Myocyte (in vitro differentiated cells): ENCODE measurements at regions not wholly inside any gene's neighbourhood (a gene's known extent, or its start where the extent isn't known, plus 50 kb on each side); places are given as distances from the start of the nearest gene placed in this dataset.

ENCODE experiments used
- DNase-seq: peaks from one replicate; pipeline ENCODE4 v3.0.0-alpha.2; 2012; ENCODE audit warnings: low read depth

- DNase-seq = peak; percentile 97
Observed at GRCh38 chr16:79677799-79678530, 77.4 kb upstream of the MAF start.

GRCh38 chr16:79673635-79674034, 73.1 kb upstream of the MAF start:
- DNase-seq = no peak

- peak; percentile 58 for DNase-seq
Observed at GRCh38 chr16:79672524-79672923, 72.0 kb upstream of the MAF start.

DNA sequence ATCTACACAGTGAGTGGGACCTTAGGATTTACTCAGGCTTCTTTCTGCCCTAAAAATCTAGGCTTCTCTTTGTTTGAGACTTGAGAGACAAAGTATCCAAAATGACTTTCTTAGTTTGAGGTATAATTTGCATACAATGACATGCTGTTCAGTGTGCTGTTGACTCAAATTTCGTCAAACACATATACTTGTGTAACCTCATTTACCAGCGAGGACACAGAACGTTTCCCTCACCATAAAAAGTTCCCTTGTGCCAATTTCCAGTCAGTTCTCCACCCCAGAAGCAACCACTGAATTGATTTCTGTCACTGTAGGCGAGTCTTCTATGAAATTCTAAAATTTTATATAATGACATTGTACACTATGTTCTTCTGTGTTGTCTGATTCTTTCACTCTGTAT, 68.0 kb upstream of the MAF start:
- DNase-seq = no peak

- no peak for DNase-seq
Observed at GRCh38 chr16:79665970-79666369, 65.4 kb upstream of the MAF start.

DNA sequence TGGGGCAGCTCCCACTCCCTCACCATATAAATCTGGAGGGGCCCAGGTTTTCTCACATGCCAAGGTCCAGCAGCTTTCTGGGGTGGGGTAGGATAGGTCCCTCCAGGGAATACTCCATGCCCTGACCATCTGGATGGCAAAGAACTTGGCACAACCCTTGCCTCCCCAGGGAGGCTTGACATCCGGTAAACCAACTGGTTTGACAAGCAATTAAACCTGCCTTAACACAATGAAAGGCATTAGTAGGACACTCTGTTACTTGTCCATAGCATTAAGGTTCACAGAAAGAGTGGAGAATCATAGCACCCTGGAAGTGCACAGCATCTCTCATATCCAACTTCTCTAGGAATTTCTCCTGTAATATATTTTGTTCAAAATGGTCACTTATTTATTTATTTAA, 63.9 kb upstream of the MAF start:
- DNase-seq = no peak

DNA sequence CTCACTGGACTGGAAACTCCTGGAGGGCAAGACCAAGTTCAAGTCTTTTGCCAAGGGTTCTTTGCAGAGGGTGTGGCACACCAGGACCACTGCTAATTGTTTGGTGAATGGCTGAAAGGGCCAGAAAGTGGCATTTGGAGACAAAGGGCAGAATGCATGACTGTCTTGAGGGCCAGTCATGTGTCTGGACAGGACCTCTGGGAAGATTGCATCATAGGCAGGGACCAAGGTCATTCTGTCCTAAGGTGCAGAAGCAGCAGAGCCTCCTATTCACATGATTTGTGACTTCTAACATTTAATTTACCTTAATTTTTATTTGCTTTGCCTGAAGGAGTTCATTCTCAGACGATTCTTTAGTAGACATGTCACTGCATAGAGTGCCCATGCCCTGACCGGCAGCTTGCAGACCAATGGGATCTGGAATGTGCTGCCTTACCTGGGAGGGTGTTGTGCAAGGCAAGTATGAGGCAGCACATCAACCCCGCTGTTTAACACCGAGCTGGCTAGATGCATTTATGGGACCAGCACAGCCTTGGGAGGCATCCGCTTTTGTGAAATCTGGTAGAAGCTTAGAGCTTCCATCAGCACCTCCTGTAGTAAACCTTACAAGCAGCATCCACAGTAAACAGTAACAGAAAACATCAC, 62.3 kb upstream of the MAF start:
- no peak for DNase-seq

- no peak for DNase-seq
Observed at GRCh38 chr16:79662122-79662521, 61.6 kb upstream of the MAF start.

GRCh38 chr16:79661578-79661977, 61.0 kb upstream of the MAF start:
- DNase-seq = no peak

- no peak for DNase-seq
Observed at GRCh38 chr16:79659344-79659743, 58.8 kb upstream of the MAF start.

DNA sequence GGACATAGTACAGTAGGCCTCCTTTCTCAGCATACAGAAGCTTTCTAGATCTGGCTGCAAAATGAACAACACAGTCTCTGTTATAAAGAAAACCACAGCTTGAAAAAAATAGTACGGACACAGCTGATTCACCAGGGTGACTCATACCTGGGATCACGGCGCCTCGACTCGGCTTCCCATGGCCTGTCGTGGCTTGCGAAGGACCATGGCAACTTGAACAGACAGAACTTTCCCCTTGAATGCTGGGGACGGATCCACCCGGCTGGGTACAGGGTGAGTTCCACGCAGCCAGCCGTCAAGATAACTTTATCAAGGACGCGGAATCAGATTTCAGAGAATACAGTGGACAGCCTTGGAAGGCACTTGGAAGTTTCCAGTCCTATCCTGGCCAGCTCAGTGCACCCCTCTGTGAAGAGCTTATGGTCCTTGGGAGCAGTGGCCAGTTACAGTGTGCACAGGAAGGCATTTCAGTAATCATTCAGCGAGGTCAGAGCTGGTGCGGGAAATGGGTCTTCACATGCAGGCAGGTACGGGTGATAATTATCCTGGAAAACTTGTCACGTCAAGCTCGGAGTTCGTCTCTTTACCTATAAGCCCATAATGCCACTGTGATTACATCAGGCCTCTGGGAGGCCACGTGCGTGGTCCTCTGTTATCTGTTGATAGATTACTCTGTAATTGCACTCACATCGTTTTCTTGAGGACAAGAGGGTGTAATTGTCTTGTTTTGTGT, 57.9 kb upstream of the MAF start:
- DNase-seq = peak; percentile 93

GRCh38 chr16:79656553-79657115, 56.1 kb upstream of the MAF start:
- DNase-seq = peak; percentile 75

GRCh38 chr16:79653373-79653891, 52.9 kb upstream of the MAF start:
- no peak for DNase-seq

GRCh38 chr16:79651363-79651762, 50.8 kb upstream of the MAF start:
- DNase-seq = peak; percentile 44
